Heart right ventricle (tissue), 16 donors: ENCODE measurements at regions not wholly inside any gene's neighbourhood (a gene's known extent, or its start where the extent isn't known, plus 50 kb on each side); places are given as distances from the start of the nearest gene placed in this dataset.

Experiments used
- ATAC-seq, 8 donors: fragments of 200-7000 bp; cut with Tn5 transposase; one replicate each; pipeline ENCODE4 v1.9.1; 2020; ENCODE audit warnings: mild to moderate bottlenecking in 8 of 8, moderate library complexity in 8 of 8, moderate number of reproducible peaks in 1 of 8
- DNase-seq, 2 donors: peaks; one replicate each; pipeline ENCODE4 v3.0.0-alpha.2; 2020
- H3K27ac ChIP-seq, 10 donors: fragments of 200-600 bp; sonication (generic) in 2 of 10; one replicate each; pipeline versions ENCODE4 v1.5.0 to v1.8.0; 2020 to 2022; ENCODE audit warnings: mild to moderate bottlenecking in 3 of 10
- H3K27me3 ChIP-seq, 7 donors: fragments of 200-600 bp; one replicate each; pipeline ENCODE4 v1.8.0; 2021 to 2022; ENCODE audit warnings: mild to moderate bottlenecking in 2 of 7
- H3K36me3 ChIP-seq, 9 donors: fragments of 200-600 bp; sonication (generic) in 1 of 9; one replicate each; pipeline versions ENCODE4 v1.5.0 to v1.8.0; 2020 to 2022; ENCODE audit warnings: mild to moderate bottlenecking in 2 of 9
- H3K4me1 ChIP-seq, 9 donors: fragments of 200-600 bp; sonication (generic) in 1 of 9; one replicate each; pipeline versions ENCODE4 v1.5.0 to v1.8.0; 2020 to 2022; ENCODE audit warnings: mild to moderate bottlenecking in 4 of 9
- H3K4me3 ChIP-seq, 10 donors: fragments of 200-600 bp; sonication (generic) in 2 of 10; one replicate each; pipeline versions ENCODE4 v1.5.0 to v1.8.0; 2020 to 2022; ENCODE audit warnings: mild to moderate bottlenecking in 7 of 10, moderate library complexity in 2 of 10
- H3K9me3 ChIP-seq, 11 donors: fragments of 200-600 bp in 10 of 11; sonication (generic) in 2 of 11; one replicate each; pipeline versions ENCODE4 v1.5.0 to v1.8.0; 2013 to 2022; ENCODE audit warnings: mild to moderate bottlenecking in 2 of 11, control low read depth in 1 of 11, moderate library complexity in 1 of 11
- WGBS, 2 donors: extraction: QIAGEN DNeasy Blood & Tissue Kit; methylation state at CpG; one replicate each; pipeline ENCODE4 v1.1.7; 2013; ENCODE audit warnings: inconsistent platforms in 1 of 2; 5-methylcytosine and 5-hydroxymethylcytosine counted together
- intact Hi-C, 10 donors: fragments of 100-400 bp; cut with DNase I; formaldehyde crosslinking; loops; one replicate each; pipeline versions ENCODE4 v1.11.1 to v1.14.2; 2022
- TF ChIP-seq, protein P1 (sequence below), 9 donors: fragments of 200-600 bp; sonication (generic) in 2 of 9; IDR thresholded peaks; one replicate each; pipeline versions ENCODE4 v1.5.0 to v1.8.0; 2021 to 2022; ENCODE audit warnings: antibody characterized with exemption in 9 of 9, mild to moderate bottlenecking in 5 of 9, moderate library complexity in 1 of 9
- donor health status: Arrhythmogenic right ventricular cardiomyopathy.
- donor health status: ischemic (EF 13 %, LVEDD 7.1; RV severe dilation, severe dysfunction).
- donor health status: healthy with polysubstance abuse.
- donor health status: DM: no; HTN: yes; CAD: no.
- donor health status: DM: no; HTN: no; CAD: no.
- donor health status: ischemic (EF 25% LVEDD 6.9; RV normal size, moderate dysfunction).
- donor health status: ischemic (EF 25% LVEDD 5.7; RV mildly dilated, moderate dysfunction).
- donor health status: healthy.
- donor health status: DM: yes; HTN: yes; CAD: no.
- donor health status: Ischemic cardiomyopathy.
- donor health status: ischemic (EF 35%, LVEDD 5.7; RV mildly dilated, moderate dysfunction).
- donor health status: nonischemic (EF 11% LVEDD 7.7; RV severe dilation, severe dysfunction).
- donor health status: DM: yes; HTN: yes; CAD: no.
- donor health status: PGD.
- donor health status: ischemic (EF 29% LVEDD 5.4; RV normal size, mild dysfunction).
- donor health status: nonischemic (EF 23%, LVEDD 6.1; RV moderate dilation, normal function).

GRCh38 chr20:41865938-41866337 is 247.8 kb upstream of the CHD6 start:
- no peak overlapping the region for H3K4me3 ChIP-seq
- DNase-seq (no peak), ATAC-seq (no peak)
- H3K4me1 ChIP-seq: no peaks in the 10 kb centered on the region
- intact Hi-C loops: no loop called here
- peaks cover 0 to 34% (median 14%) of the 10 kb centered on the region in 11 donors for H3K9me3 ChIP-seq
- 72 to 76% methylated on average over 3 of the region's 3 CpGs for WGBS, 2 donors
- H3K27me3 ChIP-seq: peaks cover 0 to 12% (median 0%) of the 10 kb centered on the region in 7 donors
- TF ChIP-seq, protein P1, sequence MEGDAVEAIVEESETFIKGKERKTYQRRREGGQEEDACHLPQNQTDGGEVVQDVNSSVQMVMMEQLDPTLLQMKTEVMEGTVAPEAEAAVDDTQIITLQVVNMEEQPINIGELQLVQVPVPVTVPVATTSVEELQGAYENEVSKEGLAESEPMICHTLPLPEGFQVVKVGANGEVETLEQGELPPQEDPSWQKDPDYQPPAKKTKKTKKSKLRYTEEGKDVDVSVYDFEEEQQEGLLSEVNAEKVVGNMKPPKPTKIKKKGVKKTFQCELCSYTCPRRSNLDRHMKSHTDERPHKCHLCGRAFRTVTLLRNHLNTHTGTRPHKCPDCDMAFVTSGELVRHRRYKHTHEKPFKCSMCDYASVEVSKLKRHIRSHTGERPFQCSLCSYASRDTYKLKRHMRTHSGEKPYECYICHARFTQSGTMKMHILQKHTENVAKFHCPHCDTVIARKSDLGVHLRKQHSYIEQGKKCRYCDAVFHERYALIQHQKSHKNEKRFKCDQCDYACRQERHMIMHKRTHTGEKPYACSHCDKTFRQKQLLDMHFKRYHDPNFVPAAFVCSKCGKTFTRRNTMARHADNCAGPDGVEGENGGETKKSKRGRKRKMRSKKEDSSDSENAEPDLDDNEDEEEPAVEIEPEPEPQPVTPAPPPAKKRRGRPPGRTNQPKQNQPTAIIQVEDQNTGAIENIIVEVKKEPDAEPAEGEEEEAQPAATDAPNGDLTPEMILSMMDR (IDR thresholded peaks at IDR 0.05): no peak
- no peak overlapping the region for H3K27ac ChIP-seq
- no peaks in the 10 kb centered on the region for H3K36me3 ChIP-seq

DNA sequence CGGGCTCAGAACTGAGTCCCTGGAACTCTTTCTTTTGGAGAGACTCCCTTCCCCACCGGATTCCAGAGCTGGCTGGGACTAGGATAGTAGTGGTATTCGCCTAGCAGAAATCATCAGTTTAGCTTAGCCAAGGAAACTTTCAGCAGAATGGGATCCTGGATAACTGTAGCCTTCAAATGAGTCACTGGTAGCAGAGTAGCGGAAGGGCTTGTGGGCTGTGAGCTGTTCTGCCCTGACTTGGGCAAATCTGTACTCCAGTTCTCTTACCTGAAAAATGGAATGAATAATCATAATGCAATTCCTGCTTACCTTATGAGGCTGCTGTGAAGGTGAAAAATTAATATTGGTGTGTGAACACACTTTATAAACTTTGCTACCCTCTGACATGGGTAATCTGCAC is 244.3 kb upstream of the CHD6 start:
- Histone ChIP-seq H3K4me3 (no peak overlapping the region), H3K27ac (no peak overlapping the region), H3K27me3 (peaks cover 0 to 12% (median 0%) of the 10 kb centered on the region in 7 donors), H3K4me1 (no peaks in the 10 kb centered on the region), H3K36me3 (no peaks in the 10 kb centered on the region), H3K9me3 (peaks cover 0 to 7% (median 0%) of the 10 kb centered on the region in 11 donors)
- TF ChIP-seq, protein P1 (IDR thresholded peaks at IDR 0.05): no peak
- 61 to 63% methylated on average over 4 of the region's 4 CpGs for WGBS, 2 donors
- DNase-seq: no peak
- ATAC-seq: no peak
- intact Hi-C loops: no loop called here

- TF ChIP-seq, protein P1 (IDR thresholded peaks at IDR 0.05): no peak
- Histone ChIP-seq H3K27me3 (peaks cover 0 to 12% (median 0%) of the 10 kb centered on the region in 7 donors), H3K4me1 (no peaks in the 10 kb centered on the region), H3K9me3 (peaks cover 0 to 4% (median 0%) of the 10 kb centered on the region in 11 donors), H3K4me3 (no peak overlapping the region), H3K36me3 (no peaks in the 10 kb centered on the region), H3K27ac (no peak overlapping the region)
- ATAC-seq (no peak), DNase-seq (no peak)
- intact Hi-C loops: no loop called here
- WGBS, 2 donors: 42 to 48% methylated on average over 6 of the region's 6 CpGs
These were observed 243.7 kb upstream of the CHD6 start for GRCh38 chr20:41861772-41862422.

- no peak for DNase-seq
- Histone ChIP-seq H3K4me3 (no peak overlapping the region), H3K9me3 (peaks cover 0 to 9% (median 0%) of the 10 kb centered on the region in 11 donors), H3K36me3 (no peaks in the 10 kb centered on the region), H3K27me3 (peaks cover 0 to 21% (median 6%) of the 10 kb centered on the region in 7 donors), H3K4me1 (no peaks in the 10 kb centered on the region), H3K27ac (no peak overlapping the region)
- intact Hi-C loops: no loop called here
- no peak for ATAC-seq
- WGBS, 2 donors: 75 to 79% methylated on average over 3 of the region's 3 CpGs
- TF ChIP-seq, protein P1 (IDR thresholded peaks at IDR 0.05): no peak
These were observed 236.6 kb upstream of the CHD6 start for GRCh38 chr20:41854765-41855164.
